Nephron progenitor cell (in vitro differentiated cells): ENCODE measurements at regions not wholly inside any gene's neighbourhood (a gene's known extent, or its start where the extent isn't known, plus 50 kb on each side); places are given as distances from the start of the nearest gene placed in this dataset.

ENCODE experiments used
- DNase-seq: peaks from one replicate; pipeline ENCODE4 v3.0.0; 2021
- H3K27ac Mint-ChIP-seq: 2 replicates; pipeline ENCODE4 v1.8.0; 2021; ENCODE audit warnings: mild to moderate bottlenecking, moderate library complexity, mixed read lengths
- H3K27me3 Mint-ChIP-seq: 2 replicates; pipeline ENCODE4 v1.8.0; 2021; ENCODE audit warnings: mild to moderate bottlenecking, low read depth, mixed read lengths; ENCODE audit not compliant: poor library complexity
- H3K36me3 Mint-ChIP-seq: 2 replicates; pipeline ENCODE4 v1.8.0; 2021; ENCODE audit warnings: low read depth, mixed read lengths
- H3K4me1 Mint-ChIP-seq: 2 replicates; pipeline ENCODE4 v1.8.0; 2021; ENCODE audit warnings: mixed read lengths
- H3K4me3 Mint-ChIP-seq: 2 replicates; pipeline ENCODE4 v1.8.0; 2021; ENCODE audit warnings: mild to moderate bottlenecking, moderate library complexity, mixed read lengths
- H3K9me3 Mint-ChIP-seq: 2 replicates; pipeline ENCODE4 v1.8.0; 2021; ENCODE audit warnings: mild to moderate bottlenecking, moderate library complexity, mixed read lengths
- CTCF ChIP-seq: fragments of 200-600 bp; sonication (generic); IDR thresholded peaks from 2 replicates; pipeline ENCODE4 v1.5.0; 2021; ENCODE audit warnings: antibody characterized with exemption

- DNase-seq, result no peak
- no peak overlapping the region for H3K27ac Mint-ChIP-seq
- H3K27me3 Mint-ChIP-seq, result peaks cover 2% of the 10 kb centered on the region
- no peaks in the 10 kb centered on the region for H3K9me3 Mint-ChIP-seq
- no peak for TF ChIP-seq CTCF
- H3K4me1 Mint-ChIP-seq, result no peaks in the 10 kb centered on the region
- H3K36me3 Mint-ChIP-seq, result peaks cover 66% of the 10 kb centered on the region
- H3K4me3 Mint-ChIP-seq, result no peak overlapping the region
Observed at GRCh38 chr19:5237939-5238480, 102.6 kb downstream of the PTPRS start.

DNA sequence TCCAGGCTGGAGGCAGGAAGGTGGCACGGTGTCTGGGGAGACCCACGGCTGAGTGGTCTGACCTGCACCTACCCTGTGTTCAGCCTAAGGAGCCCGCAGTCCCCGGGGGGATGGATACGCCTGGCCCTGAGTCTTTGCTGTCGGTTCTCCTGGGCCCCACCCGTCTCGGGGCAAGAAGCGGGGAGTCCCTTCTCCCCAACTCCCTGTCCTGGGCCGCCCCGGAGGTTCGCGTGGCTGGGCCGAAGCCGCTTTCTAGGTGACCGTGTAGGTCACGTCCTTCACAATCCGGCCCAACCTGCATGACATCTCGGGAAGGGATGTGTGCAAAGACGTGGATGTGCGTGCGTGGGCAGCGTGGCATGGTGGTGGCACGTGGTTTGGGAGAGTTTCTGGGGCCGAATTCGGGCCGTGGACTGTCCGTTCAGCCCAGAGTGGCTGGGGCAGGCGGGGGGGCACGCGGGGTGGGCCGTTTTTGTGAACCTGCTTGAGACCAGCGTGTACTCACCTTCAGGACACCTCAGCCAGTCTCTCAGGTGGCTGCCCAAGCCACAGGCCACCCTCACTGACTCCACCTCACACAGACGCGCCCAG lies 103.3 kb downstream of the PTPRS start:
- Mint-ChIP-seq H3K9me3 (no peaks in the 10 kb centered on the region), H3K4me3 (no peak overlapping the region), H3K27ac (no peak overlapping the region), H3K27me3 (peaks cover 2% of the 10 kb centered on the region), H3K36me3 (peaks cover 68% of the 10 kb centered on the region), H3K4me1 (no peaks in the 10 kb centered on the region)
- no peak for DNase-seq
- TF ChIP-seq CTCF, result no peak

GRCh38 chr19:5235458-5236219 lies 105.0 kb downstream of the PTPRS start:
- DNase-seq, result no peak

DNA sequence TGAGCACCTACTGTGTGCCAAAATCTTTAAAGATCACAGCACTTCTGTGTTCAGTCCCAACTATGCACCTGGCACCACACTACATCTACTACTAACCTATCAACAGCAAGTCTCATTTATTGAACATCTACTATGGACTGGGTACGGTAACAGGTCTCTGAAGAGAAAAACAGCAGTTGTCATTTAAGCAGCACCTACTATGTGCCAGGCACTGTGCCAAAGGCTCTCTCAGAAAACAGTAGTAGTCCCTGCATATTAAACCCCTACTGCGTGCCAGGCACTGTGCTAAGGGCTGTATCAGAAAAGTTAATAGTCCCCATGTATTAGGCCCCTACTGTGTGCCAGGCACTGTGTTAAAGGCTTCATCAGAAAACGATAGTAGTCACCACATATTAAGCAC lies 106.2 kb downstream of the PTPRS start:
- Mint-ChIP-seq H3K9me3 (peaks cover 5% of the 10 kb centered on the region), H3K36me3 (peaks cover 72% of the 10 kb centered on the region), H3K27me3 (peaks cover 2% of the 10 kb centered on the region), H3K4me1 (no peaks in the 10 kb centered on the region), H3K27ac (no peak overlapping the region), H3K4me3 (no peak overlapping the region)
- no peak for TF ChIP-seq CTCF
- DNase-seq, result no peak

More at GRCh38 chr19:5235458-5236219, 105.0 kb downstream of the PTPRS start:
- peaks cover 73% of the 10 kb centered on the region for H3K36me3 Mint-ChIP-seq
- H3K27ac Mint-ChIP-seq, result no peak overlapping the region
- H3K9me3 Mint-ChIP-seq, result peaks cover 4% of the 10 kb centered on the region
- H3K4me1 Mint-ChIP-seq, result no peaks in the 10 kb centered on the region
- H3K4me3 Mint-ChIP-seq, result no peak overlapping the region
- peaks cover 2% of the 10 kb centered on the region for H3K27me3 Mint-ChIP-seq
- no peak for TF ChIP-seq CTCF

DNA sequence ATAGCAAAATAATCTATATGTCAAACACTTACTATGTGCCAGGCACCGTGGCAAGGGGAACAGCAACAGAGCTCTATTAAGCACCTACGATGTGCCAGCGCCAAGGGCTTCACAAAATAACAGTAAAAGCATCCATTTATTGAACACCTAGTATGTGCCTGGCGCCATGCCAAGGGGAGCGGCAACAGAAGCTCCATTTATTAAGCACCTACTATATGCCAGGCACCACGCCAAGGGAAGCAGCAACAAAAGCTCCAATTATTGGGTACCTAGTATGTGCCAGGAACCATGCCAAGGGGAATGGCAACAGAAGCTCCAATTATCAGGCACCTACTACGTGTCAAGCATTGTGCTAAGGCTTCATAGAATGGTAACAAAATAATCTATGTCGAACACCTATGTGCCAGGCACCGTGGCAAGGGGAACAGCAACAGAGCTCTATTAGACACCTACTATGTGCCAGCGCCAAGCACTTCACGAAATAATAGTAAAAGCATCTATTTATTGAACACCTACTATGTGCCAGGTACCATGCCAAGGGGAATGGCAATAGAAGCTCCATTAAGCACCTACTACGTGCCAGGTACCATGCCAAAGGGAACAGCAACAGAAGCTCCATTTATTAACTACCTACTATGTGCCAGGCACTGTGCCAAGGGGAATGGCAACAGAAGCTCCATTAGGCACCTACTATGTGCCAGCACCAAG lies 107.7 kb downstream of the PTPRS start:
- Mint-ChIP-seq H3K4me3 (no peak overlapping the region), H3K9me3 (peaks cover 5% of the 10 kb centered on the region), H3K27ac (no peak overlapping the region), H3K4me1 (no peaks in the 10 kb centered on the region), H3K27me3 (no peaks in the 10 kb centered on the region), H3K36me3 (peaks cover 67% of the 10 kb centered on the region)
- no peak for DNase-seq
- TF ChIP-seq CTCF, result no peak
